ENCODE measurements at regions not wholly inside any gene's neighbourhood (a gene's known extent, or its start where the extent isn't known, plus 50 kb on each side); places are given as distances from the start of the nearest gene placed in this dataset.

GRCh38 chr13:76481738-76482137 is 404.5 kb downstream of the KCTD12 start:
- Histone ChIP-seq H3K9me3 (no peaks in the 10 kb centered on the region), H3K4me2 (no peak overlapping the region), H2AFZ (ENCODE audit: low read depth) (no peak overlapping the region), H3K9me2 (no peaks in the 10 kb centered on the region), H3K36me3 (replicated peaks in 1 of 2; ENCODE audit: control insufficient read depth in 1 of 2, insufficient read depth in 2 of 2, low read length in 1 of 2) (no peaks in the 10 kb centered on the region), H3K9ac (no peak overlapping the region), H3K27ac (ENCODE audit: low read depth in 2 of 2, low read length in 1 of 2) (no peak overlapping the region), H3K4me1 (ENCODE audit: control insufficient read depth in 1 of 2, insufficient read depth in 2 of 2, low read depth in 1 of 2, low read length in 1 of 2) (no peaks in the 10 kb centered on the region), H3K79me2 (ENCODE audit: insufficient read depth) (no peaks in the 10 kb centered on the region), H3K4me3 (ENCODE audit: low read depth in 2 of 2, low read length in 1 of 2) (no peak overlapping the region), H4K20me1 (ENCODE audit: insufficient read depth) (no peaks in the 10 kb centered on the region), H3F3A (replicated peaks; ENCODE audit: insufficient read depth) (peaks cover 7% of the 10 kb centered on the region), H3K27me3 (ENCODE audit: insufficient read depth) (0 out of 2 replicates have a peak, but pooled peaks cover 6% of the 10 kb centered on the region)
- ChIA-PET POLR2A (no interaction called here), CTCF (no interaction called here)
- TF ChIP-seq CTCF (IDR thresholded peaks at IDR 0.05) (no peak), FOXJ3 (CRISPR knock-in tag; IDR thresholded peaks at IDR 0.05) (no peak), MXI1 (IDR thresholded peaks at IDR 0.05; ENCODE audit: low read depth, low read length) (no peak), RXRA (IDR thresholded peaks at IDR 0.05; ENCODE audit: borderline replicate concordance, low read depth) (no peak), RCOR1 (IDR thresholded peaks at IDR 0.05; ENCODE audit: low read length) (no peak), POLR2AphosphoS5 (IDR thresholded peaks at IDR 0.05; ENCODE audit: low read depth, low read length) (no peak), MAX (IDR thresholded peaks at IDR 0.05; ENCODE audit: low read depth) (no peak), TAF1 (IDR thresholded peaks at IDR 0.05; ENCODE audit: borderline replicate concordance, low read depth, low read length) (no peak), YY1 (IDR thresholded peaks at IDR 0.05; ENCODE audit: low read depth) (no peak), IRF3 (IDR thresholded peaks at IDR 0.05; ENCODE audit: low read depth, low read length) (no peak), EP300 (IDR thresholded peaks at IDR 0.05; ENCODE audit: borderline replicate concordance in 1 of 2, low read depth in 1 of 2, low read length in 1 of 2) (no peak)
- 40% methylated on average over 2 of the region's 2 CpGs for WGBS (ENCODE audit: low lambda C conversion rate)
- DNase-seq: no peak

- Histone ChIP-seq H3K4me1 (ENCODE audit: control insufficient read depth in 1 of 2, insufficient read depth in 2 of 2, low read depth in 1 of 2, low read length in 1 of 2) (no peaks in the 10 kb centered on the region), H3K4me2 (no peak overlapping the region), H3K9me3 (no peaks in the 10 kb centered on the region), H3K27me3 (ENCODE audit: insufficient read depth) (peaks cover 10% of the 10 kb centered on the region; the same call in 1 of the 2 replicates), H3K9ac (no peak overlapping the region), H3F3A (replicated peaks; ENCODE audit: insufficient read depth) (no peaks in the 10 kb centered on the region), H3K79me2 (ENCODE audit: insufficient read depth) (no peaks in the 10 kb centered on the region), H3K27ac (ENCODE audit: low read depth in 2 of 2, low read length in 1 of 2) (no peak overlapping the region), H2AFZ (ENCODE audit: low read depth) (no peak overlapping the region), H3K9me2 (no peaks in the 10 kb centered on the region), H3K4me3 (ENCODE audit: low read depth in 2 of 2, low read length in 1 of 2) (no peak overlapping the region), H4K20me1 (ENCODE audit: insufficient read depth) (no peaks in the 10 kb centered on the region), H3K36me3 (replicated peaks in 1 of 2; ENCODE audit: control insufficient read depth in 1 of 2, insufficient read depth in 2 of 2, low read length in 1 of 2) (no peaks in the 10 kb centered on the region)
- ChIA-PET CTCF (interaction anchor here (0.6 to 3.3 kb wide), 4 partner anchors 9 to 811 kb away, joined by 4 to 20 read pairs (median 8); no protein-coding TSS in a partner anchor), POLR2A (no interaction called here)
- DNase-seq: no peak
- TF ChIP-seq JUND (IDR thresholded peaks at IDR 0.05) (no peak), EP300 (IDR thresholded peaks at IDR 0.05; ENCODE audit: borderline replicate concordance in 1 of 2, low read depth in 1 of 2, low read length in 1 of 2) (no peak), SIN3A (IDR thresholded peaks at IDR 0.05; ENCODE audit: borderline replicate concordance, low read depth, low read length) (no peak), MEF2A (IDR thresholded peaks at IDR 0.05; ENCODE audit: borderline replicate concordance, low read depth) (no peak), USF1 (IDR thresholded peaks at IDR 0.05; ENCODE audit: borderline replicate concordance, low read depth) (no peak)
- WGBS (ENCODE audit: low lambda C conversion rate): 72% methylated on average over 2 of the region's 2 CpGs
Measured at GRCh38 chr13:76474966-76475365, 411.2 kb downstream of the KCTD12 start.
